ENCODE measurements at regions not wholly inside any gene's neighbourhood (a gene's known extent, or its start where the extent isn't known, plus 50 kb on each side); places are given as distances from the start of the nearest gene placed in this dataset.

GRCh38 chr3:87625876-87626275, 349.5 kb upstream of the POU1F1 start:
- BruUV-seq (replicated peaks) = no TSS peak
- Histone ChIP-seq H3K4me1 (no peaks in the 10 kb centered on the region), H3K36me3 (ENCODE audit: control insufficient read depth, insufficient read depth, low read length) (no peaks in the 10 kb centered on the region), H3K4me3 (ENCODE audit: low read depth, low read length) (no peak overlapping the region), H3K27me3 (replicated peaks; ENCODE audit: control insufficient read depth, insufficient read depth, low read length) (no peaks in the 10 kb centered on the region), H3K9me3 (no peaks in the 10 kb centered on the region)
- no peak overlapping the region for H3K4me3 Mint-ChIP-seq (ENCODE audit: unreplicated experiment)
- ChIA-PET CTCF (no interaction called here), POLR2A (no interaction called here)
- H3K4me1 Mint-ChIP-seq (ENCODE audit: low read depth, unreplicated experiment) = no peaks in the 10 kb centered on the region
- no peaks in the 10 kb centered on the region for H3K36me3 Mint-ChIP-seq (ENCODE audit: insufficient read depth, unreplicated experiment)
- no peaks in the 10 kb centered on the region for H3K27me3 Mint-ChIP-seq (ENCODE audit: insufficient read depth, unreplicated experiment)
- no peak overlapping the region for H3K27ac Mint-ChIP-seq (ENCODE audit: unreplicated experiment)
- no peak for TF ChIP-seq CTCF (IDR thresholded peaks at IDR 0.05; ENCODE audit: insufficient read depth in 1 of 2, low read depth in 1 of 2, low read length in 1 of 2, severe bottlenecking in 1 of 2, unreplicated experiment in 1 of 2)
- no peak for DNase-seq
- intact Hi-C loops (cut with micrococcal nuclease; ENCODE audit: unreplicated experiment) = no loop called here
- no peaks in the 10 kb centered on the region for H3K9me3 Mint-ChIP-seq (ENCODE audit: unreplicated experiment)

DNA sequence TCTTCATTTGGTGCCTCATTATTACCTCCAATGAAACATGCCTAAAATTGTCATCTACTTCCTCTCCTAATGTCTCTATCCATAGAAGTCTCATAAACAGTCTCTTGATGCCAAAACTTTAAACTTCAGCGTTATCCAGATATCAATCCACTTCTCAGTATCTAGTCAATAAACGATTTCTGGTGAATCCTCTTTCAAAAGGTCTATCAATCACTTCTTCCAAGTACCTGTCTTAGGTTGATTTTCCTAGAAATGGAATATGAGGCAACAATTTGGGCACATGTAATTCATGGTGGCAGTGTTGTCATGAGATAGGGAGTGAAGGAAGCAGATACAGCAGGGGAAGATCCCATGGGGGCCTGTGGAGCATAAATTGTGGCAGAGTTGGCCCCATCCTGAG, 348.5 kb upstream of the POU1F1 start:
- Mint-ChIP-seq H3K9me3 (ENCODE audit: unreplicated experiment) (no peaks in the 10 kb centered on the region), H3K4me3 (ENCODE audit: unreplicated experiment) (no peak overlapping the region), H3K27ac (ENCODE audit: unreplicated experiment) (no peak overlapping the region), H3K4me1 (ENCODE audit: low read depth, unreplicated experiment) (no peaks in the 10 kb centered on the region), H3K36me3 (ENCODE audit: insufficient read depth, unreplicated experiment) (no peaks in the 10 kb centered on the region), H3K27me3 (ENCODE audit: insufficient read depth, unreplicated experiment) (no peaks in the 10 kb centered on the region)
- ChIA-PET CTCF (no interaction called here), POLR2A (no interaction called here)
- BruUV-seq (replicated peaks) = no TSS peak
- Histone ChIP-seq H3K4me3 (ENCODE audit: low read depth, low read length) (no peak overlapping the region), H3K27me3 (replicated peaks; ENCODE audit: control insufficient read depth, insufficient read depth, low read length) (no peaks in the 10 kb centered on the region), H3K9me3 (no peaks in the 10 kb centered on the region), H3K4me1 (no peaks in the 10 kb centered on the region), H3K36me3 (ENCODE audit: control insufficient read depth, insufficient read depth, low read length) (no peaks in the 10 kb centered on the region)
- intact Hi-C loops (cut with micrococcal nuclease; ENCODE audit: unreplicated experiment) = no loop called here
- no peak for DNase-seq
- no peak for TF ChIP-seq CTCF (IDR thresholded peaks at IDR 0.05; ENCODE audit: insufficient read depth in 1 of 2, low read depth in 1 of 2, low read length in 1 of 2, severe bottlenecking in 1 of 2, unreplicated experiment in 1 of 2)

DNA sequence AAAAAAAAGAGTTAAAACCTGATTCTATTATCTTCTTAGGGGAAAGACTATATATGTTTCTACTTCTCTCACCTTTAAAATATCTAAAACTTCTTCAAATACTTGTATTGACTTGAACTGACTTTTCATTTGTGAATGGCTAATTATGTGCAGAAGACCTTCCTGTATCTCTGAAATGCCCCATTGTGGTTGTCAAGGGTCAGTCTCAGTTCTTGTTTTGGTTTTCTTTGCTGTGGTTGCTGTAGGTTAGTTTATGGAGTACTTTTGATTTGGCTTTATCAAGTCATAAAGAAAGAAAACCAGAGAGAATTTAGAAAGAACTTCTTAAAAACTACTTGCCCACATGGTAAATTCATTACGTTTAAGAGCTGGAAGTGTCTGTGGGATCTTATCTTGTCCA, 345.3 kb upstream of the POU1F1 start:
- BruUV-seq (replicated peaks) = no TSS peak

More for the DNA sequence above, 345.3 kb upstream of the POU1F1 start:
- Mint-ChIP-seq H3K4me3 (ENCODE audit: unreplicated experiment) (no peak overlapping the region), H3K9me3 (ENCODE audit: unreplicated experiment) (no peaks in the 10 kb centered on the region), H3K36me3 (ENCODE audit: insufficient read depth, unreplicated experiment) (no peaks in the 10 kb centered on the region), H3K4me1 (ENCODE audit: low read depth, unreplicated experiment) (no peaks in the 10 kb centered on the region), H3K27ac (ENCODE audit: unreplicated experiment) (no peak overlapping the region), H3K27me3 (ENCODE audit: insufficient read depth, unreplicated experiment) (no peaks in the 10 kb centered on the region)
- H3K27me3 ChIP-seq (replicated peaks; ENCODE audit: control insufficient read depth, insufficient read depth, low read length) = no peaks in the 10 kb centered on the region
- TF ChIP-seq CTCF (IDR thresholded peaks at IDR 0.05; ENCODE audit: insufficient read depth in 1 of 2, low read depth in 1 of 2, low read length in 1 of 2, severe bottlenecking in 1 of 2, unreplicated experiment in 1 of 2) = no peak
- ChIA-PET POLR2A (no interaction called here), CTCF (no interaction called here)
- H3K4me1 ChIP-seq = no peaks in the 10 kb centered on the region
- no peak overlapping the region for H3K4me3 ChIP-seq (ENCODE audit: low read depth, low read length)
- H3K36me3 ChIP-seq (ENCODE audit: control insufficient read depth, insufficient read depth, low read length) = no peaks in the 10 kb centered on the region
- DNase-seq = no peak
- no peaks in the 10 kb centered on the region for H3K9me3 ChIP-seq
- intact Hi-C loops (cut with micrococcal nuclease; ENCODE audit: unreplicated experiment) = no loop called here

Data from Caco-2 (cell line).